Left kidney (tissue), 1 donor: ENCODE measurements at regions not wholly inside any gene's neighbourhood (a gene's known extent, or its start where the extent isn't known, plus 50 kb on each side); places are given as distances from the start of the nearest gene placed in this dataset.
"Not testable (repeated sequence)": the region's sequence is repeated elsewhere in the genome, so short reads cannot be mapped to it uniquely, and the experiment has no call there.

ENCODE experiments used
- DNase-seq: peaks from one replicate; pipeline ENCODE4 v3.0.0-alpha.2; 2013

DNA sequence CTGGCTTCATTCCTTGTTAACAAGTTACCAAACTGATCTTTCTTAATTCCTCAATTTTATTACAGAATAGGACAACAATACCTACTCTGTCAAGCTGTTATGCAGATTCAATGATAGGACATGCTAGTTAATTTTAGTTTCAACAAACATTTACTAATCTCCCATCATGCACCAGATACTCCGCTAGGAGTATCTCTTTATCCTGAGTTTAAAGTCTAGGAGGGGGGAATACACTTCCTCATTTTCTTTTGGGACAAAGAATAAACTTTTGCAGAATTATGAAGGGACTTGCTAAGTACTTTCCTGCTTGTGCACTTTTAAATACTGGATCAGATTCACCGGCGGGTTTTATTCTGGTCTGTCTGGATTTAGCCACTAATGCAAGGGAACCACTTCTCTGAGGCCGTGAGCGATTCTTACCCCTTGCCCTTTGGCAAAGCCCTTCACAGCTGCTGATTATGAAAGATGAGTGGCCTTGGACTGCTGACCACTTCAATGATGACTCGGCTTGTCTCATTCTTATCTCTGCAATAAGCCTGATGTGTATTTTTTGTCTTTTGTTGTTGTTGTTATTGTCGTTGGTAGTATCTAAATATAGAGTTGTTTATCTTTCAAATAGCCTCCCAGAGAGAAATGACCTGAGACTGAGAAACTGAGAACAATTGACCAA lies 73.9 kb downstream of the RMI1 start:
- no peak for DNase-seq

DNA sequence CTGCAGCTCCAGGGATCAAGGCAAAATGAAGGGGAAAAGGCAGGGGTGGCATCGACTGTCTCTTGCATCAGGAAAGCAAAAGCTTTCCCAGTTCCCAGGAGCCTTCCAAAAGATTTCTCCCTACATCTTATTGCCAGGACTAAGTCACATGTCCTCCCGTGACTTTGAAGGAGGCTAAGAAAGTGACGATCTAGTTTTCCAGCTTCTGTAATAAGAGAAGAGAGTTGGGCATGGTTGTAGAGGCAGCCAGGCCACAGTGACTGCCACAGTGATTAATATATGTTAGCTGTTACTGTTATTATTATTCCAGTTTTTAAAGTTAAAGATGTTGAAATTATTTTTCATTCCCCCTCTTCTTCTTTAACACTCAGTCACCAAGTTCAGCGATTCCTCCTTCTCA lies 77.1 kb downstream of the RMI1 start:
- no peak for DNase-seq

DNA sequence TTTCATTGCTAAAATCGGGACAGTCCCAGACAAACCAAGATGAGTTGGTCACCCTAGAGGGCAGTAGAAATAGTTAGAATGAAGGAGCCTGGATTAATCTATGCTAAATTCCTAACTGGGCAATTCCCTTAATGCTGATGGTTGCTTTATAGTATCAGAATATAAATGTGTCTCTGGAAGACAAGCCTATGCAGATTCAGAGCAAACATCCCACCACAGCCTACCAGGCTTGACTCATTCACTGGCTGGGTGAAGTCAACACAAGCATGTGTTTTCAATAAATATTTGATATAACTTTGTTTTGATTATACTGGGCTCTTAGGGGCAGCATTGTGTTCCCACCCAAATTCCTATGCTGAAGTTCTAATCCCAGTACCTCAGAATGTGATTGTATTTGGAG lies 79.3 kb downstream of the RMI1 start:
- DNase-seq = no peak

DNA sequence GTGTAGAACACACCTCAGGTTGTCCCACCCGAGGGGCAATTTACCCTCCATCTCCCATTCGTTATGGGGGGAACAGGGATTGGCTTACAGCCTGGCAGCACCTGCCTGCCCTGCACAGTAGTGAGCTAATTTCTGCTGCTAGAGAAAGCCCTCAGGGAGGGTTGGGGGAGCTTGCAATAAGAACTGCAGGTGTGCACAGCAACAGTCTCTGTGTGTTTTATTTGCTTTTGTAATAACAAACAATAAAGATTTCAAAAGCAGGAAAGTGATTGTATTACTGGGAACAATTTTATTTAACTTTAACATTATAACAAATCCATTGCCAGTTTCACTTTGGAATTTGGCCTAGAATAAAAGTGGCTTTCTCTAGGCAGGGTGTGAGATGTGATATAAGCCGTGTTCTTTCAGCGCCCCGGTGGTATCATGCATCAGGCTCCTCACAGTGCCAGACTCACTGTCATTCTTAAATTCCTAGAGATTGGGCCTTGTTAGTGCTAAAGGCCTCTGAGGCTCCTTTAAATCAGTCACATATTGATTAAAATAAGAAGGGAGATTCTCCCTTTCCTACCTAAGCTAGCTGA lies 81.1 kb downstream of the RMI1 start:
- DNase-seq = no peak

DNA sequence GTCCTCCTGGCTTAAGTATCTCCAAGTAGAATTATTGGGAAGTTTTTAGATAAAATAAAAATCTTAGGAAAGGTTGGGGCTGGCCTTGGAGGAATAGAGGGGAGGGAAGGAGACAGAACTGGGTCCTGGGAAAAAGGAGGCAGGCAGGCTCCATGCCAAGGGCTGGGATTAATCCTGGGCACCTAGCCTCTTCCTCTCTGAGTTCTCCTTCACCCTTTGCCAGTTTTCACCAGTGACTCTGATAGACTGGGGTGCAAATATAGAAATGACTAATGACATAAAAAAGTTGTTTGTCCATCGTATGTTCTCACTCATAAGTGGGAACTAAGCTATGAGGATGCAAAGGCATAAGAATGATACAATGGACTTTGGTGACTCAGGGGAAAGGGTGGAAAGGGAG lies 81.9 kb downstream of the RMI1 start:
- DNase-seq = no peak

DNA sequence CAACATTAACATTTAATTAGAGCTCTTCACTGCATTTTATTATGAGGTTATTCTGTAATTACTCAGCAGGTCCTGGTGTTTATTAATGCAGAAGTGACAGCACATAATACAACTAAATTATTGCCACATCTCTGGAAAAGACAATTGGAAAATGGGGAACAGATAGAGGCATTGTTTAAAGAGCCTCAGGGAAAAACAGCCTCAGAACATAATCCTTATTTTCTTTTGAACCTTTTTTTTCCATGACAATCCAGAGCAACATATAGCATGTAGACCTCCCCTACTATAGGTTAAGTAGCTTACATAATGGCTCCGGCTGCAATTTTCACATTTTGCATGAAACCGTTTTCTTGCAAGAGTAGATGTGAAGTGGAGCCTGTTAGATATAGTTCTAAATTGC lies 87.2 kb downstream of the RMI1 start:
- DNase-seq = no peak

DNA sequence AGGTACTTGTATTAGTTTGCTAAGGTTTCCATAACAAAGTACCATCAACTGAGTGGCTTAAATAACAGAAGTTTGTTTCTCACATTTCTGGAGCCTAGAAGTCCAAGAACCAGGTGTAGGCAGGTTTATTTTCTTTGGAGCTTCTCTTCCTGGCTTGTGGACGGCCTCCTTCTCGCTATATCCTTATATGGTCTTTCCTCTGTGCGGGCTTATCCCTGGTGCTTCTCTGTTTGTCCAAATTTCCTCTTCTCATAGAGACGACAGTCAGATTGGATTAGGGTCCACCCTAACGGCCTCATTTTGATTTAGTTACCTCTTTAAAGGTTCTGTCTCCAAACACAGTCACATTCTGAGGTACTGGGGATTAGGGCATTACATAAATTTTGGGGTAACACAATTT lies 88.3 kb downstream of the RMI1 start:
- no peak for DNase-seq

DNA sequence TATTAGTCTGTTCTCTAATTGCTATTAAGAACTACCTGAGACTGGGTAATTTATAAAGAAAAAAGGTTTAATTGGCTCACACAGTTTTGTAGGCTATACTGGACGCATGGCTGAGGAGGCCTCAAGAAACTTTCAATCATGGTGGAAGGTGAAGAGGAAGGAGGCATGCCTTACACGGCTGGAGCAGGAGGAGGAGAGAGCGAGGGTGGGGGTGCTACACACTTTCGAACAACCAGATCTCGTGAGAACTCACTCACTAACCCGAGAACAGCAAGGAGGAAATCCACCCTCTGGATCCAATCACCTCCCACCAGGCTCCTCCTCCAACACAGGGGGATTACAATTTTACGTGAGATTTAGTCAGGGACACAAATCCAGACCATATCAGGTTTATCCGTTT lies 90.0 kb downstream of the RMI1 start:
- DNase-seq = no peak

DNA sequence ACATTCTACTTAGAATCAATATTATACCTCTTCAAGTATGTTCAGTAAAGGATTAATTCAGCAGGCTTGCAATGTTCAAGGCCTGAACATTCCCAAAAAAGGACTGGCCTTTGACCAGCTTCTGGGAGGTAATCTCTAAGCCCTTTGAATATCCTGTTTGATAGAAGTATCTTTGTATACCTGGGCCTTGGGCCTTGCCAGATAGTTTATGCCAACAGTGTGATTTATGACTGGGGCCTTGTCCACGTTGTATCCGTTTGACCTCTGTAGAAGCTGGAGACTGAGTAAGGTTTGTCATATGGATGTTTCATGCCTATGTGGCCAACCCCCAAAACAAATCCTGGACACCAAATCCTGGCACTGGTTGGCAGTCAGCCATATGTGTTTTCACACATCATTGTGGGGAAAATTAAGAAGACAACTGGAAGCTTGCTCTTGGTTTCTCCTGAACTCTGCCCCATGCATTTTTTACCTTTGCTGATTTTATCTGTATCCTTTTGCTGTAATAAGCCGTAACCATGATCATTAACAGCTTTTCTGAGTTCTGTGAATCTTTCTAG lies 92.1 kb downstream of the RMI1 start:
- DNase-seq = no peak

DNA sequence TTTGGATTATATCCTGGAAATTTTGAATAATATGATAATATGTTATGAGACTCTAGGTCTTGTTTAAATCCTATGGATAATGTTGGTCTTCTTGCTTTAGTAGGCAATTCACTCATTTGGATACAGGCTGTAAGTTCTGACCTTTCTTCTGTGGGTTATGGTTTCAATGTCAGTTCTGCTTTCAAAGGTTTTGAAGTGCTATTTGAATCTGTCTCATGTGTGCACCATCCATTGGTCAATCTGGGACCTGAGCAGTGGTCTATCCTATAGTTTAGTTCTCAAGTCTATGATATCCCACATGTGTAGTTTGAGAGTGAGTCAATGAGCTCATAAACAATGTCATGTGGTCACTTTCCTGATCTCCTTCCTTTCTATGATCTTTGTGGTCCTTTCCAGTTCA lies 94.4 kb downstream of the RMI1 start:
- no peak for DNase-seq

DNA sequence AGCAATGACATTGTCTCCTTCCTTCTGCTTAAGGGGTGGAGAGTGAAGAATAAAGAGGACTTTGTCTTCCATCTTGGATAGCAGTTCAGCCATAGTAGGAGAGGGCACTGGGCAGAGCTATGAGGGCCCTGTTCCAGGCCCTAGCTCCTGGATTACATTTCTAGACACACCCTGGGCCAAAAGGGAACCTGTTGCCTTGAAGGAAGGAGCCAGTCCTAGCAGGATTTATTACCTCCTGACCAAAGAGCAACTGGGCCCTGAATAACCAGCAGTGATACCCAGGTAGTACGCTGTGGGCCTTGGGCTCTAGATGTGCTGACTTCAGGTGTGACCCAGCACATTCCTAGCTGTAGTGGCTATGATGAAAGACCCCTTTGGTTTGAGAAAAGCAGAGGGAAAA lies 95.8 kb downstream of the RMI1 start:
- DNase-seq = no peak

DNA sequence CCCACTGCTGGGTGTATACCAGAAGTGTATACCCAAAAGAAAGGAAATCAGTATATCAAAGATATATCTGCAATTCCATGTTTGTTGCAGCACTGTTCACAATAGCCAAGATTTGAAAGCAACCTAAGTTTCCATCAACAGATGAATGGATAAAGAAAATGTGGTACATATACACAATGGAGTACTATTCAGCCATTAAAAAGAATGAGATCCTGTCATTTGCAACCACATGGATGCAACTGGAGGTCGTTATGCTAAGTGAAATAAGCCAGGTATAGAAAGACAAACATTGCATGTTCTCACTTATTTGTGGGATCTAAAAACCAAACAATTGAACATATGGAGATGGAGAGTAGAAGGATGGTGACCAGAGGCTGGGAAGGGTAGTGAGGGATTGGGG lies 97.2 kb downstream of the RMI1 start:
- DNase-seq = not testable (repeated sequence)

DNA sequence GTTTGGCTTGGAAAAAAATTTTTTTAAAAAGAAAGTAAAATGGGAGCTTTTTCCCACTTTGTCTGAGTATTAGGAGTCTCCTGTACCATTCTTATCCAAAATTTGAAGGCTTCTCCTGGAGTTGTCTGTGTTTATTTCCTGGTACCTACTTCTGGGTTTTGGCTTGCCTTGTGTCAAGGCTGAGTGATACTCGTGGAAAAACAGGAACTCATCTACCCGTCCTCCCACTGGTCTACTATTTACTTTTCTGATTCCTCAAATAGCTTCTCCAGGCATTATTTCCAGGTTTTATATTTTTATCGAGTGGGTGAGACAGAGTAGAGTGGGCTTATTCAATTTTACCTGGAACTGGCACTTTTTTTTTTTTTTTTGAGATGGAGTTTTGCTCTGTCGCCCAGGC lies 99.4 kb downstream of the RMI1 start:
- no peak for DNase-seq

DNA sequence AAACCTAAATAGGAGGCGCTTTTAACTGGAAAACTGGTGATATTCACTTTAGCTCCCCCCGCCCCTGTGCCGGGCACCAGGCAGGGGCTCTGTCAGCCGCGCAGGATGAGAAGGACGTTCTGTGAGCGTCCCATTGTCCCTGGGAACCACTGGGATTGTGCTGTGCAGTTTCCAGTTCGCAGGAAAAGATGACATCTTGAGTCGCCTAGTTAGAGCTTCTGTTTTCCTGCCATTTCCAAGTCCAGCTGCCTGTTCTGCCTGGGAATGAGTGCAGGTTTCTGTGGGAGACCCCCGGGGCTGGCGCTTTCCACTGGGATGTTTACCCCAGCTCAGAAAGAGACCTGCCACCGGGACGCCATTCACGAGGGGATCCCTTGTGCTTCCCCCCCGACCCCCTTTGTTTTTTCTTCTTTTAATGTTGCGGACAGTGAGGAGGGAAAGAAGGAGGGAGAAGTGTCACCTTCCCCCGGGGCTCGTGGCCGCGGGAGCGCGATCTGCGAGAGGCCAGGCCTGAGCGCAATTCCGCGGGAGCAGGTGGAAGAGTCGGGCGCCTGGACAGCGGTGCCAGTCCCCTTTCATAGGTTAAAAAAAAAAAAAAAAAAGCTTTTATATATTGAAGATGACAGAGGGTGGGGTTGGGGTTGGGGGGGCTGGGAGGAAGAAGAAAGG lies 121.5 kb downstream of the RMI1 start:
- DNase-seq = no peak

DNA sequence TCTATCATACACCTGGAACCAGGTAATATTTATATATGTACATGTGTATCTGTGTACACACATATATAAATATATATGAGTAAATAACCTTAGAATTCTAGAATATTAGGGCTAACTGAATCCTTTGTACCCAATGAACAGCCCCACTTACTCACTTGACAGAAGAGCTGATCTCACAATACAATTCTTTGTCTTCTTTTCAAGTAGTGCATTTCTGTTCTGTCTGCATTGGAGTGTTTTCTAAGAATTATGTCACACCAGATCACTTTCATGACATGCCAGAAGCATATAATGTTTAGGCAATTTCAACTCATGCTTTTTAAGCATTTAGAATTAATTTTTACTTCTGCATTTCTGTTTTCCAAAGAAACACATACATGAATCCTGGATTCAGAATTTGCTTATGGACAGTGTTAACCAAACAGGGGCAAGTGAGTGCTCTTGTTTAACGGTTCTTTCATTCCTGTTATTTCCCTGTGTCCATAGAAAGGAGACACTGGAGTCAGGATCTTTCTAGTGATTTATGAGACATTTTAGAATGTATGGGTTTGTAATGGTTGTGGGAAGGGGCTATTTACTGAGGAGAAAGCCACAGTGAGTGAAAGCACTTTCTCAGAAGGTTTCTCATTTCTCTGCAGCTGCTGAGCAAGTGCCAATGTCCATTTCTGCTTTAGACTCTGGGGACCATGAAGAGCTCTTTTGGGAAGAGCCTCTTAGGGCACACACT lies 123.2 kb downstream of the RMI1 start:
- DNase-seq = no peak

DNA sequence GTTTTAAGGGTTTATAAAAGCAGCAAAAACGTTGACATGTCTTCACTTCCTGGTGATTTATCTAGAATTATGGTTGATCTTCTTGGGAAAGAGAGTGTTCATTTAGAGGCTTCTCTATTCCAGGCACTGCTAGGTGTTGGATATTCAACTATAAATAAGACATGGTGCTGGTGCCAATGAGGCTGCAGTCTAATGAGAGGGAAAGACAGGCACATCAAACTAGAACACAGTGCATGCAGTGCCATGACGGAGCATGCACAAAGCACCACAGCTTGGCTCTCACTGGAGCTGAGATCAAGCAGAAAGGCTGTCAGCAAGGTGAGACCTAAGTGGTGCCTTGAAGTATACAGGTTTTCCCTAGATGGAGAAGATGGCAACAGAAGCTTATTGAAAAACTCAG lies 126.5 kb downstream of the RMI1 start:
- DNase-seq = no peak

DNA sequence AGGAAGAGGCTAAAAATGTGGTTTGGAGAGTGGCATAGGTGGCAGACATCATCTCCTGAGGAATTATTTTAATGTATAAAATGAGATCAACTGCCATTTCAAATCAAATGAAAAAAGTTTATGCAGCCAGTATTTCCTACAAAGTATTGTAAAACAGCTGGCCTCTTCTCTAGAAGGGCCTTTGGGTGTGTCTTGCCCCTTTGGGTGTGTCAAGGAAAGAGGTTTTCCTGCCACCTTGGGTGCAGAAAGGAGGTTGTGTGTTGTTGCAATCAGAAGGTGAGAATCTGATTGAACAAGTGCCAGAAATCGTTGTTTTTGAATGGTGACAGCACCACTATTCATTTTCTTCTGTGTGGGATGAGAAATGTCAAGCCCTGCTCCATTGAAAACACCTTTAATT lies 127.4 kb downstream of the RMI1 start:
- no peak for DNase-seq

DNA sequence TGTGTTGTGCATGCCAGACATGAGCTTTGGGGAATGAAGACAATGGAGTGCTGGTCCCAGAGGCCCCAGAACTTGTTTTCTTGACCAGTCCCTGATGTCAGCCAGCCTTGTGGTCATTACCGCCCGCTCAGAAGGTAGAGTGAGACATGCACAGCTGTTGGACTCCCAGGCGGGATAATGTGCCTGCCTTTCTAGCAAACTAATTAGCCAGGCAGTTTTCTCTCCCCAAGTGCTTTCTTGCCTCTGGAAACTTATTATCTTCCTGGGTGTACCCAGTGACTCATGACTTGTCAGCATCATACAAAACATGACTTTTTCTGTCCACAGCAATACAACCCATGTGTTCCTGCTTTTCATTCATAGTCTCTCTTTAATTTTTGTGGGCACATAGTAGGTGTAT lies 131.1 kb downstream of the RMI1 start:
- no peak for DNase-seq

DNA sequence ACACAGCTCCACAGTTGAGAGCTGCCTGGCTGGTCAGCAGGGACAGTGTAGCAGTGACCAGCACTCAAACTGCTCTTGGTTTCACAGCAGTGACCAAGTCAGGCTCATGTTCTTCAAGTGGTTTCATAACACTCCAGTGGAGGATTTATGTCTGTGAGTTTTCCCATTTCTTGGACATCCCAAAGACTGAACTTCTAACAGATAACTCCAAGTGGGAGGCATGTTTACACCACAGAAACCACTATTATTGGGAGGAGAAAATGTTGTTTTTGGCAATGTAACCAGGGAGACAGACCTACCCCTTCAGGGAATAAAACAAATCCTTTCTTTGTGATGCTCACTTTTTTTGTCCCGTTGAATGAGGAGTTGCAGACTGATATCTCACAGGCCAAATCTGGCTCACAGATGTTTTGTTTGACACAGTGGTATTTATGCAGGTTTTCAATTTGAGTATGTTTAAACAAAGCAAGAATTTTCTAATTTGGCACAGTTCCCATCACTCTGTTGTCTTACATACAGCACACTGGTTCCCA lies 141.5 kb downstream of the RMI1 start:
- peak; percentile 67 for DNase-seq

DNA sequence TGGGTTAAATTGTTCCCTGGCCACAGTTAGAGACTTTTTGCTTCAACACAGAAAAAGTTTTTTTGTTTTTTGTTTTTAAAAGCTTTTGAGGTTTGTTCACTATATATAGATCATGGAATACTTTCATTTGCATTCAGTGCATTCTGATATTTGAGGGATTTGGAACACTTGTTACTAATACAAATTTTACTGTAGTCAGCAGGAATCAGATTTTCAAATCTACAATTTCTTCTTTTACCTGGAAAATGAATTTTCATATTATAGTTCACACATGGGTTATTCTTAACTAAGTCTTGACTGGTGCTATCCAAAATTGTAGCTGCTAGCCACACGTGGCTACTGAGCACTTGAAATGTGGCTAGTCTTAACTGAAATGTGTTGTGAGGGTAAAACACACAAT lies 142.0 kb downstream of the RMI1 start:
- DNase-seq = no peak

DNA sequence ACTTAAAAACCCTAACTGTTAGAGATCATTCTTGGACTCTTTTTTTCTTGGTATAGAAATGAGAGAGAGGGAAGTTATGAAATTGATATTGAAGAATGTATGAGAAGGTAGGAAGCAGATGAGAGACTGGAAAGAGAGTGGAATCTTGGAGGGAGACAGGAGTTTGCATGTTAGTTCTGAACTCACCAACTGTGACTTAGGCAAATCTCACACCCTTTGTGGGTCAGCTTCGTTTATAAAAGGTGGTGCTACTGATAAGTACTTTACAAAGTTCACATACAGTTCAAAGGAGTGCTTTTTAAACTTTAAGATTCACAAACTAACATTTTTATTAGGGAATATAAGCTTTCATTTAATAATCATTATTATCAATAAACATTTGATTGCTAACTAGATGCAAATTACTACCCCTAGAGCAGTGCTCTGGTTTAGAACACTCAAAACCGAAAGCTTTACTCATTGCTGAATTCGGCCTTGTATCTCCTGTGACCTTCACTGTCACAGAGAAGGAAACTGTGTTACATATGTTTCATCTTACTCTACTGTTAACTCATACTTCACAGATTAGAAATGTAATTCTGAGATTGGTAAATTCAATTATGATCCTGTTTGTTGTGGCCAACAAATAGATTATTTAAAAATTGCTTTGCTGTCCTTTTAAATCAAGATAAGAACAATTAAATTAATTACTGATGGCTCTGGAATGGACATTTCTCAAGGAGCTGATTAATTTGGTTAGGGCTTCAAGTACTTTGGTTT lies 143.2 kb downstream of the RMI1 start:
- DNase-seq = no peak

DNA sequence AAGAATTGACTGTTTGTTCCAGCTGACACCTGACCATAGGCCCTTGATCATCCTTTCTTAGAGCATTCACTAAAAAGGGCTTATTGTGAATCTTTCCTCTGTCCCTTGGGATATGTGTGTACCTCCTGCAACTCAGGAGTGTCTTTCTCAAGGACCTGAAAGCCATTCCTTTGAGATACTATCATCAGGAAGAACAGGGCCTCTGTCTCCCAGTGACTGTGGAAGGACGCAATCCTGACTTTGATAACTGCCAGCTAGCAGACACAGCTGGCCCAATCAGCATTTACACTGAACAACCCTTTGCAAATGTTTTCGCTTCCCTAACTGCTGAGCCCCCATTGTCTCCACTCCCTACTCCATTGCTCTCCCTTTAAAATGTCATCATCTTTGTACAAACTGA lies 144.4 kb downstream of the RMI1 start:
- no peak for DNase-seq
